Vagina (tissue), 2 donors: ENCODE measurements at regions not wholly inside any gene's neighbourhood (a gene's known extent, or its start where the extent isn't known, plus 50 kb on each side); places are given as distances from the start of the nearest gene placed in this dataset.

Source experiments
- POLR2A ChIP-seq, 2 donors: fragments of 450-650 bp; IDR thresholded peaks; one replicate each; pipeline ENCODE4 v1.6.1; 2017; ENCODE audit warnings: antibody characterized with exemption in 2 of 2, mild to moderate bottlenecking in 2 of 2, moderate library complexity in 2 of 2
- POLR2AphosphoS5 ChIP-seq, 2 donors: sonication (generic); formaldehyde crosslinking; IDR thresholded peaks; one replicate each; pipeline ENCODE4 v1.9.0; 2017; ENCODE audit warnings: antibody characterized with exemption in 2 of 2, mild to moderate bottlenecking in 2 of 2, low read depth in 1 of 2; ENCODE audit not compliant: insufficient read depth in 1 of 2
- TF ChIP-seq, protein P1 (sequence below), 3 experiments: fragments of 450-650 bp in 2 of 3; fragments of 200-600 bp in 1 of 3; sonication (generic) in 1 of 3; IDR thresholded peaks; one replicate each; pipeline ENCODE4 v1.5.1; 2017 to 2019; ENCODE audit warnings: antibody characterized with exemption in 3 of 3, mild to moderate bottlenecking in 2 of 3, moderate library complexity in 2 of 3

DNA sequence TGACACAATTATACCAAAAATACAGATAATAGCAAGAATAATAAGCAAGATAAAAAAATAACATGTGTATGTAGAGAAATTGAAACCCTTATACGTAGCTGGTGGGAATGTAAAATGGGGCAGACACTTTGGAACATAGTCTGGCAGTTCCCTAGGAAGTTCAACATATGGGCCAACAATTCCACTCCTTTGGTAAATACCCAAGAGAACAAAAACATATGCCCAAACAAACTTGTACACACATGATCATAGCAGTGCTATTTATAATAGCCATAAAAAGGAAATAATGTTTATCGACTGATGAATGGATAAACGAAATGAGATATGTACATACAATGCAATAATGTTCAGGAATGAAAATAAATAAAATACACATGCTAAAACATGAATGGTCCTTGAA lies 462.4 kb upstream of the SORCS1 start:
- no peak for TF ChIP-seq POLR2AphosphoS5 (IDR thresholded peaks at IDR 0.05; ENCODE audit: insufficient read depth in 1 of 2, low read depth in 1 of 2)
- TF ChIP-seq, protein P1, sequence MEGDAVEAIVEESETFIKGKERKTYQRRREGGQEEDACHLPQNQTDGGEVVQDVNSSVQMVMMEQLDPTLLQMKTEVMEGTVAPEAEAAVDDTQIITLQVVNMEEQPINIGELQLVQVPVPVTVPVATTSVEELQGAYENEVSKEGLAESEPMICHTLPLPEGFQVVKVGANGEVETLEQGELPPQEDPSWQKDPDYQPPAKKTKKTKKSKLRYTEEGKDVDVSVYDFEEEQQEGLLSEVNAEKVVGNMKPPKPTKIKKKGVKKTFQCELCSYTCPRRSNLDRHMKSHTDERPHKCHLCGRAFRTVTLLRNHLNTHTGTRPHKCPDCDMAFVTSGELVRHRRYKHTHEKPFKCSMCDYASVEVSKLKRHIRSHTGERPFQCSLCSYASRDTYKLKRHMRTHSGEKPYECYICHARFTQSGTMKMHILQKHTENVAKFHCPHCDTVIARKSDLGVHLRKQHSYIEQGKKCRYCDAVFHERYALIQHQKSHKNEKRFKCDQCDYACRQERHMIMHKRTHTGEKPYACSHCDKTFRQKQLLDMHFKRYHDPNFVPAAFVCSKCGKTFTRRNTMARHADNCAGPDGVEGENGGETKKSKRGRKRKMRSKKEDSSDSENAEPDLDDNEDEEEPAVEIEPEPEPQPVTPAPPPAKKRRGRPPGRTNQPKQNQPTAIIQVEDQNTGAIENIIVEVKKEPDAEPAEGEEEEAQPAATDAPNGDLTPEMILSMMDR (IDR thresholded peaks at IDR 0.05), result no peak
- no peak for TF ChIP-seq POLR2A (IDR thresholded peaks at IDR 0.05)
